ENCODE measurements at regions not wholly inside any gene's neighbourhood (a gene's known extent, or its start where the extent isn't known, plus 50 kb on each side); places are given as distances from the start of the nearest gene placed in this dataset.

GRCh38 chr20:17859002-17859615 is 109.5 kb downstream of the SNX5 start:
- TF ChIP-seq, protein P1, sequence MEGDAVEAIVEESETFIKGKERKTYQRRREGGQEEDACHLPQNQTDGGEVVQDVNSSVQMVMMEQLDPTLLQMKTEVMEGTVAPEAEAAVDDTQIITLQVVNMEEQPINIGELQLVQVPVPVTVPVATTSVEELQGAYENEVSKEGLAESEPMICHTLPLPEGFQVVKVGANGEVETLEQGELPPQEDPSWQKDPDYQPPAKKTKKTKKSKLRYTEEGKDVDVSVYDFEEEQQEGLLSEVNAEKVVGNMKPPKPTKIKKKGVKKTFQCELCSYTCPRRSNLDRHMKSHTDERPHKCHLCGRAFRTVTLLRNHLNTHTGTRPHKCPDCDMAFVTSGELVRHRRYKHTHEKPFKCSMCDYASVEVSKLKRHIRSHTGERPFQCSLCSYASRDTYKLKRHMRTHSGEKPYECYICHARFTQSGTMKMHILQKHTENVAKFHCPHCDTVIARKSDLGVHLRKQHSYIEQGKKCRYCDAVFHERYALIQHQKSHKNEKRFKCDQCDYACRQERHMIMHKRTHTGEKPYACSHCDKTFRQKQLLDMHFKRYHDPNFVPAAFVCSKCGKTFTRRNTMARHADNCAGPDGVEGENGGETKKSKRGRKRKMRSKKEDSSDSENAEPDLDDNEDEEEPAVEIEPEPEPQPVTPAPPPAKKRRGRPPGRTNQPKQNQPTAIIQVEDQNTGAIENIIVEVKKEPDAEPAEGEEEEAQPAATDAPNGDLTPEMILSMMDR (IDR thresholded peaks at IDR 0.05; ENCODE audit: low read depth, low read length), result no peak
- TF ChIP-seq EZH2phosphoT487 (IDR thresholded peaks at IDR 0.05; ENCODE audit: low read depth), result no peak
